ENCODE measurements at regions not wholly inside any gene's neighbourhood (a gene's known extent, or its start where the extent isn't known, plus 50 kb on each side); places are given as distances from the start of the nearest gene placed in this dataset.
"Not testable (repeated sequence)": the region's sequence is repeated elsewhere in the genome, so short reads cannot be mapped to it uniquely, and the experiment has no call there.

GRCh38 chr6:26720663-26721218 is 61.2 kb upstream of the ZNF322 start:
- DNase-seq, result not testable (repeated sequence)

DNA sequence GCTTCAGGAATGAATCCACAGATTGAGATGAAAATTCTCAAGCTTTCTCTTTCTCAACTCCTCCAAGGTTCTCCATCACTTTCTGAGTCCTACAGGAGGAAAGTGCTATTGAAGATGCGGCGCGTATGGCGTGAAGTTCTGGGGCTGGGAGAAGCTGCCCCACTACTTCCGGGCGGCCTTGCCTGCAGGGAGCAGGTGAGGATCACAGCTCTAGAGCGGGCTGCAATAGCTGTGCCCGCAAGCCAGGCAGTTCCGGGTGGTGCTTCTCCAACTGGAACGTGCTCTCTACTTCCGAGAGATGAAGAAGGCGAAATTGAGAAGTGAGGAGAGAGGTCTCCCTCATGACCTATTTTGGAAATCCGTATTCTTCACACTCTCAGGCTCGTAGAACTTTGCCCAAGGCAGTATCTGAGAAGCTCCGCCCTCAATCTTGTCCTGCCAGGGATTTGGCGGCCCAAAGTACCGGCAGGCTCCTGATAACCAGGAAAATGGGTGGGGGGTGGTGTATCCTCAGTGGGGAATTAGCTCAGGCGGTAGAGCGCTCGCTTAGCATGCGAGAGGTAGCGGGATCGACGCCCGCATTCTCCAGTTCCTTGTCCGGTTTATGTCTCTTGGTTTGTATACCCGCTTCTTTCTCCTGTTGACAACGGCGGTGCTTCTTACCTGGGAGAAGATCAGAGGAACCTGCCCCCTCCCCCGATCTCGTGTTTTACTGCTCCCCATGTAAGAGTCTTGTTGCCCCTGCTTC is 70.6 kb upstream of the ZNF322 start:
- DNase-seq, result not testable (repeated sequence)

- DNase-seq, result not testable (repeated sequence)
Measured at GRCh38 chr6:26734776-26735472, 75.4 kb upstream of the ZNF322 start.

GRCh38 chr6:26739811-26740210 is 80.3 kb upstream of the ZNF322 start:
- DNase-seq, result no peak

DNA sequence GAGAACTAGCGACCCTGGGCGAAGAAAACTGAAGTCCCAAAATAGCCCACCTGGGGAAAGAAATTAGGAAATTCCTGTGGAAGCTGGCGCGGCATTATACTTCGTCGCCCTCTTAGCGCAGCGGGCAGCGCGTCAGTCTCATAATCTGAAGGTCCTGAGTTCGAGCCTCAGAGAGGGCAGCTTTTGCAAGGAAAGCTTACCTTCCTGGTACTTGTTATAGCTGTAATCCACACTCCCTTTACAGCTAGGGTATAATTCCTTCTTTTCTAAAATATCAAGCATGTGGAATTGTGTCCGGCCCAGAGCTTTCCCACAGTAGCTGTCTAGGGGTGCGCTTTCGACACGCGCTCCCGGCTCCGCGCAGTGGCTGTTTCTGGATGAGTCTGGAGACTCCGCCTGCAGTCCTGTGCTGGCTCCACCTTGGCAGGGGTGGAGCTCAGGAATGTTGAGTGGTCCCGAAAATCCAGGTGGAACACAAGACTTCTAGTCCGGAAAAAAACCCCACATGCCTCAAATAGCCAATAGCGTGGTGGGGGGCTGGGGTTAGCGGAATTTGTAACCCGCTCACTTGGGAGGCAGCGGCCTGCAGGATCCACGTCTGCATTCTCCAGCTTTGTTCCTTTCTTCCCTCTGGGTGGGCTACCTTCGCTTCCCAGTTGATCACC is 83.7 kb upstream of the ZNF322 start:
- DNase-seq, result no peak

DNA sequence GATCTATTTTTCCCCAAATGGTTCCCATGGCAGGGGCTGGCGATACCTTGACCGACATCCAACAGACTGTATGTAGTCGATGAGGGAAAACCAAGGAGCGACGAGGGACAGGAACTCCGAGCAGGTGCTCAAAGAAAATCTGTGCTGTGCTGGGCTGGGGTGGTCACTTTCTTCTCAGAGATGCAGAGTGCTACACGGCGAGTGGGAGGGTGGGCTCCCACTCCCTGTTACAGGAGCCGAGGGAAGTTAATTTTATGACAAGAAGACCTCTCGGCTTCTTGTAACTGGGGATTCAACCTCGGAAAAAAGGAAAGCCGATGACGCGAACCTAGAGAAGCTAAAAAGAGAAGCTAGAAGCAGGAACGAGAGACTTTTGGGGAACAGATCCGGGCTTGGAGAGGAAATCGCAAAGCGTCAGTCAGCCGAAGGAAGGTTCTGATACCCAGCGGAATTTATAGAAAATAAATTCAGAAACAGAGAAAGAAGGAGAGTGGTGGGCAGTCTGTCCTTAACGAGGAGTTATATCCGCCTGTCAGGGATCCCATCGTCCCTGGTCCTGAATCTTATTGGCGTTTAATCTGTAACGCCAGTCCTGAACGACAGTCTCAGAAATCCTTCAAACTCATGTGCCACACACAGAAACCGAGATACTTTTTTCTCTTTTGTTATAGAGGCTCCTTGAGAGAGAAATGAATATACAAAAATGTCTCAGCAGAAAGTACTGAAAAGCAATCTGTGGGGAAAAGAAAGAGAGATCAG is 84.6 kb upstream of the ZNF322 start:
- no peak for DNase-seq

DNA sequence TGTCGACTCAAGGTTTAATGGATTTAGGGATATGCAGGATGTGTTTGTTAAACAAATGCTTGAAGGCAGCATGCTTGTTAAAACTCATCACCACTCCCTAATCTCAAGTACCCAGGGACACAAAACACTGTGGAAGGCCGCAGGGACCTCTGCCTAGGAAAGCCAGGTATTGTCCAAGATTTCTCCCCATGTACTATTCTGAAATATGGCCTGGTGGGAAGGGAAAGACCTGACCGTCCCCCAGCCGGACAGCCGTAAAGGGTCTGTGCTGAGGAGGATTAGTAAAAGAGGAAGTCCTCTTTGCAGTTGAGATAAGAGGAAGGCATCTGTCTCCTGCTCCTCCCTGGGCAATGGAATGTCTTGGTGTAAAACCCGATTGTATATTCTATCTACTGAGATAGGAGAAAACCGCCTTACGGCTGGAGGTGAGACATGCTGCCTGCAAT is 85.3 kb upstream of the ZNF322 start:
- not testable (repeated sequence) for DNase-seq

GRCh38 chr6:26745964-26746363 is 86.4 kb upstream of the ZNF322 start:
- not testable (repeated sequence) for DNase-seq

DNA sequence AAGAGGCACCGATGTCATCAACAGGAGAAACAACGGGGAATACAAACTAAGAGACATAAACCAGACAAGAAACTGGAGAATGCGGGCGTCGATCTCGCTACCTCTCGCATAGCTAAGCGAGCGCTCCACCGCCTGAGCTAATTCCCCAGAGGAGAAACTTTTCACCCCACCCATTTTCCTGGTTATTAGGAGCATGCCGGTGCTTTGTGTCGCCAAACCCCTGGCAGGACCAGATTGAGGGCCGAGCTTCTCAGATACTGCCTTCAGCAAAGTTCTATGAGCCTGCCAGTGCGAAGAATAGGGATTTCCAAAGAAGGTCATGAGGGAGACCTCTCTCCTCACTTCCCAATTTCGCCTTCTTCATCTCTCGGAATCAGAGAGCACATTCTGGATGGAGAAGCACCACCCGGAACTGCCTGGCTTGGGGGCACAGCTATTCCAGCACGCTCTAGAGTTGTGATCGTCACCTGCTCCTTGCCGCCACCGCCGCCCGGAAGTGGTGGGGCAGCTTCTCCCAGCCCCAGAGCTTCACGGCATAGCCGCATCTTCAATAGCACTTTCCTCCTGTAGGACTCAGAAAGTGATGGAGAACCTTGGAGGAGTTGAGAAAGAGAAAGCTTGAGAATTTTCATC is 89.7 kb upstream of the ZNF322 start:
- not testable (repeated sequence) for DNase-seq

DNA sequence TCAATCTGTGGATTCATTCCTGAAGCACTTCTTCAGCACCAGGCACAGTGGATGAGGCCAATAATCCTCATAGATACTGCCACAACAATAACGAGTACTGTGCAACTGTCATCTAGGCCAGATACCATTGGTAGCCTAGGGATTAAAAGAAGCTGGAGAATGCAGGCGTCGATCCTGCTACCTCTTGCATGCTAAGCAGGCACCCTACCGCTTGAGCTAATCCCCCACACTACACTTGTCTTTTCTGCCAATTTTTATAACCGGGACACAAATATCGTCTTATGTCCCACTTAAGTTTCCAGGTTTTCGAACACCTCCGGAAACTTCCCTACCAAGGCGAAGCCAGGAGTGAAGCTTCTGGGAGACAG is 90.2 kb upstream of the ZNF322 start:
- not testable (repeated sequence) for DNase-seq

GRCh38 chr6:26754212-26754611 is 94.7 kb upstream of the ZNF322 start:
- no peak for DNase-seq

DNA sequence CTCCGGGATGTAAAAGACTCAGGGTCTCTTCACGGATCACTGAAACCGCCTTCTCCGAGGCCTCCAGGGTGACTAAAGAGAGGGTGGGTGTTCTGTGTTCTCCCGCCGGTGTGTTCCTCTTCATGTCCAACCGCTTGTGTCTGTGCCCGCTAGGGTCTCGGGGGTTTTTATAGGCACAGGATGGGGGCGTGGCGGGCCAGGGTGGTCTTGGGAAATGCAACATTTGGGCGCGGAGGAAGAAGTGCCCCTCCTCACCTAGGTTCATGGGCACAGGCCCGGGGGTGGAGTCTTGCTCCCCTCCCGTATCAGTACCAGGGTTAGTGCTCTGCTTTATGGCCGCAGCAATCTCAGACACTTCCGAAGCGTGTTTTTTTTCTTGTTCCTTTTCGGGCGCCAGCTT is 95.3 kb upstream of the ZNF322 start:
- DNase-seq, result not testable (repeated sequence)

DNA sequence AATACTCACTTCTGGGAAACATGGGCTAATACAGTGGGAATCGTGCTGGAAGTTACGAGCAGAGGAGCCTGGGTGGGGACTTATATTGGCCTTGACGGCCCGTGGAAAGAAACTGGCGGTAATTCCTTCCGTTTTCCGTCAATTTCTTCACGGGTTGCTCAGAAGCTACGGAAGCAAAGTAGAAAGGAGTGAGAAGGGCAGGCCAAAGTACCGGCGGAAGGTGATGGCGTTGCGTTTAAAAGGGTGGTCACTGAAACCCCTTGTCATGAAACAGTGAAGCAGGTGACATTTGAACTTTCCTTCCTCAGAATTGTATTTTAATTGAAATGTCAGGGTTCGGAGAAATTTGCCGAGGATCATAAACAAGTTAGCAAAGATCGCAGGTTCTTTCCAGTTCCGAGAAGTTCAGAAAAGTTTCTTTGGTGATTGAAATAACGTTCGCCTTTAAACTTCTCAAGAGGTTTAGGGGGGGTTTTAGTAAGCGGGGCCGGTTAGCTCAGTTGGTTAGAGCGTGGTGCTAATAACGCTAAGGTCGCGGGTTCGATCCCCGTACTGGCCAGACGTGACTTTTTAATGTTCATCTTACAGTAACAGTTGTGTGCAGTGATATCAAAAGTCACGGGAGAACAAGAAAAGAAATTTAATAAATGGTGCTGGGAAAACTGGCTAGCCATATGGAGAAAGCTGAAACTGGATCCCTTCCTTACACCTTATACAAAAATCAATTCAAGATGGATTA is 96.7 kb upstream of the ZNF322 start:
- DNase-seq, result not testable (repeated sequence)

DNA sequence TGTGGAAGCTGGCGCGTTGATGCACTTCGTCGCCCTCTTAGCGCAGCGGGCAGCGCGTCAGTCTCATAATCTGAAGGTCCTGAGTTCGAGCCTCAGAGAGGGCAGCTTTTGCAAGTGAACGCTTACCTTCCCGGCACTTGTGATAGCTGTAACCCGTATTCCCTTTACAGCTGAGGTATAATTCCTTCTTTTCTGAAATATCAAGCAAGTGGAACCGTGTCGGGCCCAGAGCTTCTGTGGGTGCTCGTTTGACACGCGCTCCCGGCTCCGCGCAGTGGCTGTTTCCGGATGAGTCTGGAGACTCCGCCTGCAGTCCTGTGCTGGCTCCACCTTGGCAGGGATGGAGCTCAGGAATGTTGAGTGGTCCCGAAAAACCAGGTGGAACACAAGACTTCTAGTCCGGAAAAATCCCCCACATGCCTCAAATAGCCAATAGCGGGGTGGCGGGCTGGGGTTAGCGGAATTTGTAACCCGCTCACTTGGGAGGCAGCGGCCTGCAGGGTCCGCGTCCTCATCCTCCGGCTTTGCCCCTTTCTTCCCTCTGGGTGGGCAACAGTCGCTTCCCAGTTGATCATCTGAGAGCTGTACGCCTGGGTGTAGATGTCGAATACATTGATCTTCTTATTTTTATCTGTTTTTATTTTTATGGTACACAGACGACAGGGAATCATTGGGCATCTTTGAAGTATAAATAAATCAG is 106.8 kb upstream of the ZNF322 start:
- DNase-seq, result not testable (repeated sequence)

DNA sequence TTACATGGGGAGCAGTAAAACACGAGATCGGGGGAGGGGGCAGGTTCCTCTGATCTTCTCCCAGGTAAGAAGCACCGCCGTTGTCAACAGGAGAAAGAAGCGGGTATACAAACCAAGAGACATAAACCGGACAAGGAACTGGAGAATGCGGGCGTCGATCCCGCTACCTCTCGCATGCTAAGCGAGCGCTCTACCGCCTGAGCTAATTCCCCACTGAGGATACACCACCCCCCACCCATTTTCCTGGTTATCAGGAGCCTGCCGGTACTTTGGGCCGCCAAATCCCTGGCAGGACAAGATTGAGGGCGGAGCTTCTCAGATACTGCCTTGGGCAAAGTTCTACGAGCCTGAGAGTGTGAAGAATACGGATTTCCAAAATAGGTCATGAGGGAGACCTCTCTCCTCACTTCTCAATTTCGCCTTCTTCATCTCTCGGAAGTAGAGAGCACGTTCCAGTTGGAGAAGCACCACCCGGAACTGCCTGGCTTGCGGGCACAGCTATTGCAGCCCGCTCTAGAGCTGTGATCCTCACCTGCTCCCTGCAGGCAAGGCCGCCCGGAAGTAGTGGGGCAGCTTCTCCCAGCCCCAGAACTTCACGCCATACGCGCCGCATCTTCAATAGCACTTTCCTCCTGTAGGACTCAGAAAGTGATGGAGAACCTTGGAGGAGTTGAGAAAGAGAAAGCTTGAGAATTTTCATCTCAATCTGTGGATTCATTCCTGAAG is 111.6 kb upstream of the ZNF322 start:
- not testable (repeated sequence) for DNase-seq

- not testable (repeated sequence) for DNase-seq
Measured at GRCh38 chr6:26773414-26773813, 113.9 kb upstream of the ZNF322 start.

DNA sequence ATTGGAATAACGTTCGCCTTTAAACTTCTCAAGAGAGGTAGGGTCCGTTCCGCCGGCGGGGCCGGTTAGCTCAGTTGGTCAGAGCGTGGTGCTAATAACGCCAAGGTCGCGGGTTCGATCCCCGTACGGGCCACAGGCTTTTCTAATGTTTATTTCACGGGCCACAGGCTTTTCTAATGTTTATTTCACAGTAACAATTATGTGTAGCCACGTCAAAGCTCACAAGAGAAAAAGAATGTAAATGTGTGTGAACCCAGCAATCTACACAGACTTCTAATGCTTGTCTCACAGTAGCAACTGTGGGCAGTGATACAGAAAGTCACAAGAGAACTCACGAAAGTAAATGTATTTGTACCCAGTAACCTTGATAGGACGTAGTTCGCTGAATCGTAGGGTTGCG is 121.0 kb upstream of the ZNF322 start:
- DNase-seq, result not testable (repeated sequence)

- DNase-seq, result not testable (repeated sequence)
Measured at GRCh38 chr6:26795474-26796307, 136.1 kb upstream of the ZNF322 start.

Data from NCI-H82 (cell line).